GM21367 (cell line): ENCODE measurements at regions not wholly inside any gene's neighbourhood (a gene's known extent, or its start where the extent isn't known, plus 50 kb on each side); places are given as distances from the start of the nearest gene placed in this dataset.

Source experiments
- ATAC-seq: cut with Tn5 transposase; IDR thresholded peaks from one replicate; pipeline ENCODE4 v1.9.1; 2021; ENCODE audit not compliant: unreplicated experiment

DNA sequence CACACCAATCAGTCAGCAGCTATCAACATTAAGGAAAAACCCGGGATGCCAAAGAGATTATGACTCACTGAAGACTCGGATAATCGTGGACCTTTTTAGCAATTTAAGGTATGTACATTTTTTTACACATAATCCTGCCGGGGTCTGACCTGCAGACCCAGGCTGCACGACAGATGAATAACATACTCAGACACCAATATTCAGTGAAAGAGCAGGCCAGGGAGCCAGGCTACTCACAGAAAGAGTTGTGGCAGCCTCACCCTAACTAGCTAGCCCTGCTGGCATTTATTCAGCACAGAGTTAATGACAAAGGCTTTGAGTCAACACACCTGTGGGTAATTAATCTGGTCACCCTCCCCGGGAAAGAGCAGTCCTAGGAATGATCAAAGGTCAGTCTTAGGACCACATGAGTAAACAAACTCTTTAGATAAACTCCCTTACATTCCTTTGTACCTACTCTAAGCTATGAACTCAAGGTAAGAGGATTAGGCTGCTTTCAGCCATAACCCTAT, 727.5 kb downstream of the TBL1XR1 start:
- ATAC-seq, result no peak

DNA sequence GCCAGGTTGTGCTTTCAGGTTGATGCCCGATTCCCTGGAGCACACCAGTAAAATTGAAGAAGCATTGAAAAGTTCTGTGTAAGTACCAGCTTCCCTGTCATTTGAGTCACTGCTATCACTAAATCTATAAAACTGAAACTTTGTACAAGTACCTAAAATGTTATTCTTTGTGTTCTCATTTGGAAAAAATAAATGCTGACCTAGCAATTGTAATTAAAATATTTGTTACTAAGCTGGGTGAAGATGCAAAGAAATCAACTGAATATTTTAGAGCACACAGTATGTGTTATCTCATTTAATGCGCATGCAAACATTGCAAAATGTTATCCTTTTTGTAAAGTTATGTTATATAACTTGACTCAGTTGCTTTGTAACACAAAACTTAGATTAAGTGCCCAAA, 733.7 kb downstream of the TBL1XR1 start:
- no peak for ATAC-seq

DNA sequence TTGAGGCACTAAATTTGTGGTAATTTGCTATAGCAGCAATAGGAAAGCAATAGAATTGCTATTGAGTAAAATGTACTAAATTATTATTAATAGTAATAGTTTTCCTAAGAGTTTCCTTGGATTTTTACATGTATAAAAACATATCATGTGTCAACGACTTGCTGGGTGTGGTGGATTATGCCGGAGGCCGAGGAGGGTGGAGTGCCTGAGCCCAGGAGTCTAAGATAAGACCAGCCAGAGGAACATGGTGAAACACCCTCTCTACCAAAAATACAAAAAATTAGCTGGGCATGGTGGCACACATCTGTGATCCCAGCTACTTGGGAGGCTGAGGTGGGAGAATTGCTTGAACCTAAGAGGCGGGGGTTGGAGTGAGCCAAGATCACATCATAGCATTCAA, 749.9 kb downstream of the TBL1XR1 start:
- ATAC-seq, result no peak

DNA sequence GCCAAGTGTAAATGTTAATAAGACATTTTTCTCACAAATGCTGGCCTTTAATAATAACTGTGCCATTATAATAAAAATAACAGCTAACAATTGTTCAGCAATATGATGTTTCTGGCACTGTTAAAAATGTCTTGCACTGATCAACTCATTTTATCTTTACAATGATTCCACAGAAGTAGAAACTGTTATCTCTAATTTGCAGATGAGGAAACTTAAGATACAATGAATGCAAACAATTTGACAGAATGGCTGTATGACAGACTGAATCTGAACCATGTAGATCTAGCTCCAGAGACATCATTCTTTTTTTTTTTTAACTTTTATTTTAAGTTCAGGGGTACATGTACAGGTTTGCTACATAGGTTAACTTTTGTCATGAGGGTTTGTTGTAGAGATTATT, 755.0 kb downstream of the TBL1XR1 start:
- ATAC-seq, result no peak

DNA sequence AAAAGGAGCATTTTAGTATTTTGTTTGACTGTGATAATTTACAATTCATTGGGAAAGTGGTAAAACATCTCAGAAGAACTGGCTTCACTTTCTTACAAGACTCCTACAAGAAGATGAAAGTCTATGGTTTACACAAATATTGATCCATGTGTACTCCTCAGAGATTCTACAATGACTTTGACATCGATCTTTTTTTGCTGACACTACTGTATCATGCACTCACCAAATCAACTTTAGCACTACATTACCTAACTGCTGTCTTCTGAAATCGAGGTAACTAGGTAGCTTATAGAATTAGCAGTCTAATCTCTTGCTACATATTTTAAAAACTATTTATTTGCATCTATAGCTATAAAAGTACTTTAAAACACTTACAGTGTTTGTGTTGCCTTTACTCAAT, 757.6 kb downstream of the TBL1XR1 start:
- ATAC-seq, result no peak

DNA sequence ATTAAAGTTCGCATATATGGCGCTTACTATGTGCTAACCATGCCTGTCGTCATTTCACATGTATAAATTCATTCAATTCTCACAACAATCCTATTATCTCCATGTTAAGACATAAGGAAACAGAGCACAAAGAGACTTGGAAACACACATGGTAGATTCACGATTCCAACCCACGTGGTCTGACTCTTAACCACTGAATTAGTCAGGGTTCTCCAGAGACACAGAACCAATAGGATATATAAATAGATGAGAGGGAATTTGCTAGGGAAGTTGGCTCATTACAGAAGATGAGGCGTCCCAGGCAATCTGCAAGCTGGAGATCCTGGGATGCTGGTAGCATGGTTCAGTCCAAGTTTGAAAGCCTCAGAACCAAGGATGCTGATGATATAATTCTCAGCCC, 765.3 kb downstream of the TBL1XR1 start:
- ATAC-seq, result no peak

- ATAC-seq, result no peak
Observed at GRCh38 chr3:176431038-176431418, 766.3 kb downstream of the TBL1XR1 start.

DNA sequence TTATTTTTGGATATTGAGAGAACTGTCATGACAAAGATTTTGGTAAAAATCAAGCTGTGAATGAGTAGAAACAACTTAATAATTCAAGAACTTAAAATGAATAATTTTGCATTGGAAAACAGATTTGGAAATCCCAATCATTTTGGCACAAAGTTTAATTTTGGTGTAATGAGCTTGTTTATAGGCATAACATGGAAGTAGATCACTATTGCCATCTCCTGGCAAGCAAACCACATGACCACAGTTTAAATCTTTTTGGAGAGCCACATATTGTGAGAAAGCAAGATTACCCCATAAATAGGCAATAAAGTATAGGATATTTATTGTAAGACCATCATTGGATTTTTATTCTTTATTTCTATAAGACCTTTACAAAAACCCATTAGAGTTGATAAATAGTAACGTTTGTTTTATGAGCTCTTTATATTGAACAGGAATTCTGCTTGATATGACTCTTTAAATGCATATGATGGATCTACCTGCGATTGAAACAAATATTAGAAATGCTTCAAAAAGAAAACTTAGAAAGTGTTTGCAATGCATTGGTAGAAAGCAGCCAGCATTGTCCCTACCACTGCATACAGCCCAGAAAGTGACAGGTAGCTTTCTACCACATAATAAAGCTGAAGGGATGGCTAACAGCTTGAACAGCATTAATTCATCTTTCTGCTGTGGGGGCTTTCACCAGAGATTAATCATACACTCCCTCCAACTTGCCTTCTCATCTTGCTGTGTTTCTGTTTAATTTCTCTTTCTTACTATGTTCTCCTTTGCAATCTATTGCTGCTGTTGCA, 766.8 kb downstream of the TBL1XR1 start:
- ATAC-seq, result peak; percentile 68

DNA sequence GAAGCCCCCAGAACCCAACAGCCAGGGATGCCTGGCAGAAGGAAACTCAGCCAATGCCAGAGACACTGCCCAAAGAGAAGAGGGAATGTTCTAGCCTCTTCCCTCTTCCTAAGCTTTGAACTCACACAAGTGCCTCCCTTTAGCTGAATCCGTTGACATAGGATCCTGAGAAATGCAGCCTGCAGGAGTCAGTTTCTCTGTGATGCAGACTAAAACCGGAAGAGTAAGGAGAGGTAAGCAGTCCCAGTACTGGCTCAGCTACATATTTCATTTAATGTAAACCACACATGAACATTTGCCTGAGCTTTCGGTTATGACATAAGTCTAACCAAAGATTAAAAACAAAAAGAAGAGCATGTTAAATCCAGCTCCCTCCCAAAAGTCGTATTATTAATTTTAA, 768.7 kb downstream of the TBL1XR1 start:
- no peak for ATAC-seq

GRCh38 chr3:176426371-176426770, 770.9 kb downstream of the TBL1XR1 start:
- no peak for ATAC-seq

GRCh38 chr3:176416870-176417269, 780.4 kb downstream of the TBL1XR1 start:
- ATAC-seq, result no peak

- no peak for ATAC-seq
Observed at GRCh38 chr3:176415661-176416295, 781.5 kb downstream of the TBL1XR1 start.

- no peak for ATAC-seq
Observed at GRCh38 chr3:176412771-176413170, 784.5 kb downstream of the TBL1XR1 start.

- no peak for ATAC-seq
Observed at GRCh38 chr3:176403531-176403930, 793.8 kb downstream of the TBL1XR1 start.

DNA sequence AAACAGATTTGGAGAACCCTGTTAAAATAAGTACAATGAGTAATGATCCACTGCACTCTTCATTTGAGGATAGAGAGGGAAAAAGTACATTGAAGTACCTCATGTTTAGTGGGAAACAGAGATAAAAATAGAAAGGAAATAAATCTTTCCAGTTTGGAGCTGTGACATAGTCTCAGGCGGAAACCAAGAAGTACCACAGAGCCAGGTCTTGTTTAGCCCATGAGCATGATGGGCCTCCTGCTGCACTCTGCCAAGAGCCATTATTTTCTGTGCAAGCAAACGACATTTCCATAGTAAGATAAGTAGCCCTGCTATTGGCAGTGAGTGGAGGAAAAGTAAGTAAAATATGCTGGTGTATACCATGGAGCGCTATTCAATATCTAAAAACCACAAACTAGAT, 796.1 kb downstream of the TBL1XR1 start:
- ATAC-seq, result no peak

DNA sequence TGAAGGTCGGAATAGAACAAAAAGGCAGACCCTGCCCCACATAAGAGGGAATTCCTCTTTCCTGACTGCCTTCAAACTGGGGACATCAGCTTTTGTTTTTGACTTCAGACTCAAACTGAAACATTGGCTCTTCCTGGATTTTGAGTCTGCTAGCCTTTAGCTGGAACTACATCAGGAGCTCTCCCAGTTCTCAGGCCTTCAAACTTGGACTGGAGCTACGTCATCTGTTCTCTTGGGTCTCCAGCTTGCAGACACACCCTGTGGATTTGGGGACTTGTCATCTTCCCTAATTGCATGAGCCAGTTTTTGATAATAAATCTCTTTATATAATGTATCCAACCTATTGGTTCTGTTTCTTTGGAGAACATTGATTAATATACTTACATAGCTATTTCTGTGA, 798.1 kb downstream of the TBL1XR1 start:
- no peak for ATAC-seq

- ATAC-seq, result no peak
Observed at GRCh38 chr3:176395240-176395639, 802.0 kb downstream of the TBL1XR1 start.

GRCh38 chr3:176378789-176379188, 818.5 kb downstream of the TBL1XR1 start:
- ATAC-seq, result no peak

- no peak for ATAC-seq
Observed at GRCh38 chr3:176376531-176376930, 820.8 kb downstream of the TBL1XR1 start.

DNA sequence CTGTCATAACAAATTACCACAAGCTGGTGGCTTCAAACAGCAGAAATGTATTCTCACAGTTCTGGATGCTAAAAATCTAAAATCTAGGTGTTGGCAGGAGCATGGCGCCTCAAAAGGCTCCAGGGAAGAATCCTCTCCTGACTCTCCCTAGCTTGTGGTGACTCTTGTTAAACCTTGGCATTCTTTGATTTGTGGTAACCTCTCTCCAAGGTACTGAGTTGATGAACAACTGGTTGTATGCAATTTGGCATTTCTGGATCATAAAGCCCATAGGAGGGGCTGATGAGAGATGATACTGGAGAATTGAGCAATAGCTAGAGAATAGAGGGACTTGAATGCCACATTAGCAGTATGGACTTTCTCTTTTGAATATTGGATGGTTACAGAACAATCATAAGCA, 821.8 kb downstream of the TBL1XR1 start:
- no peak for ATAC-seq

GRCh38 chr3:176362191-176362731, 835.0 kb downstream of the TBL1XR1 start:
- ATAC-seq, result no peak

DNA sequence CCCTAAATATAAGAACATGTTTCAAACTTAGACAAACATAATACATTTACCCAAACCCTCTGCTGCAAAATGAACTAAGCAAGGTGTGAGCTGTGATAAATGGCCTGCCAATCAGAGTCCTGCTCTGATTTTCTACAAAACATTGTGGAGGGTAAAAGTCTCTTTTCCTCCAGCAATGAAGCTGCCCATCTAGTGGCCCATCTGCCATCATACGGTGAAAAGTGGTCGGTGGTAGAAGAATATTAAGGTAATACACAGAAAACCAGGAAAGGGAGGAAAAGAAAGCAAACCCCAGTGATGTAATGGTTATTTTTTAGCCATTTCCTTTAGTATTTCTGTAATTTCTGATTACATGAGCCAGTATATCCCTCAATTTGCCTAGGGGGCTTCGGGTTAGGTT, 838.1 kb downstream of the TBL1XR1 start:
- no peak for ATAC-seq
